ENCODE measurements at regions not wholly inside any gene's neighbourhood (a gene's known extent, or its start where the extent isn't known, plus 50 kb on each side); places are given as distances from the start of the nearest gene placed in this dataset.

GRCh38 chr13:47186471-47186870 lies 289.6 kb upstream of the HTR2A start:
- Histone ChIP-seq H4K20me1 (ENCODE audit: insufficient read depth, low read length) (no peaks in the 10 kb centered on the region), H3K27me3 (ENCODE audit: insufficient read depth, low read length) (no peaks in the 10 kb centered on the region), H3K79me2 (ENCODE audit: insufficient read depth, low read length) (no peaks in the 10 kb centered on the region), H2AFZ (ENCODE audit: low read depth, low read length) (no peak overlapping the region), H3K9me3 (ENCODE audit: insufficient read depth, low read depth, low read length) (no peaks in the 10 kb centered on the region), H3K36me3 (ENCODE audit: insufficient read depth, low read length) (no peaks in the 10 kb centered on the region), H3K4me2 (ENCODE audit: low read length) (no peak overlapping the region), H3K27ac (ENCODE audit: low read depth, low read length) (no peak overlapping the region), H3K4me3 (ENCODE audit: insufficient read depth, low read depth, low read length) (no peak overlapping the region), H3K4me1 (ENCODE audit: insufficient read depth, low read length) (no peaks in the 10 kb centered on the region), H3K9ac (ENCODE audit: low read length) (no peak overlapping the region)
- Mint-ChIP-seq H3K9me3 (ENCODE audit: unreplicated experiment) (no peaks in the 10 kb centered on the region), H3K4me3 (ENCODE audit: unreplicated experiment) (no peak overlapping the region), H3K4me1 (ENCODE audit: low read depth, unreplicated experiment) (peaks cover 17% of the 10 kb centered on the region), H3K36me3 (ENCODE audit: low read depth, unreplicated experiment) (no peaks in the 10 kb centered on the region), H3K27me3 (ENCODE audit: low read depth, unreplicated experiment) (no peaks in the 10 kb centered on the region), H3K27ac (ENCODE audit: unreplicated experiment) (no peak overlapping the region)
- no peak for DNase-seq (ENCODE audit: low read depth)
- no peak for TF ChIP-seq EZH2 (IDR thresholded peaks at IDR 0.05; ENCODE audit: insufficient read depth, low read length)
- TF ChIP-seq CTCF (IDR thresholded peaks at IDR 0.05; ENCODE audit: insufficient read depth, low read depth, low read length), result no peak
- FAIRE-seq, result no peak

GRCh38 chr13:47184321-47184720 lies 287.5 kb upstream of the HTR2A start:
- no peaks in the 10 kb centered on the region for H3K27me3 Mint-ChIP-seq (ENCODE audit: low read depth, unreplicated experiment)
- DNase-seq (ENCODE audit: low read depth) (peak; percentile 27), FAIRE-seq (no peak)
- H3K4me3 ChIP-seq (ENCODE audit: insufficient read depth, low read depth, low read length), result no peak overlapping the region
- H3K4me2 ChIP-seq (ENCODE audit: low read length), result peak overlapping the region; percentile 0
- no peaks in the 10 kb centered on the region for H3K9me3 ChIP-seq (ENCODE audit: insufficient read depth, low read depth, low read length)
- no peak overlapping the region for H3K27ac ChIP-seq (ENCODE audit: low read depth, low read length)
- no peak overlapping the region for H3K9ac ChIP-seq (ENCODE audit: low read length)
- H3K27ac Mint-ChIP-seq (ENCODE audit: unreplicated experiment), result no peak overlapping the region
- no peaks in the 10 kb centered on the region for H3K4me1 ChIP-seq (ENCODE audit: insufficient read depth, low read length)
- H3K4me3 Mint-ChIP-seq (ENCODE audit: unreplicated experiment), result no peak overlapping the region
- H4K20me1 ChIP-seq (ENCODE audit: insufficient read depth, low read length), result no peaks in the 10 kb centered on the region
- no peak overlapping the region for H2AFZ ChIP-seq (ENCODE audit: low read depth, low read length)
- H3K36me3 ChIP-seq (ENCODE audit: insufficient read depth, low read length), result no peaks in the 10 kb centered on the region
- peaks cover under 1% of the 10 kb centered on the region for H3K9me3 Mint-ChIP-seq (ENCODE audit: unreplicated experiment)
- peaks cover 17% of the 10 kb centered on the region for H3K4me1 Mint-ChIP-seq (ENCODE audit: low read depth, unreplicated experiment)
- TF ChIP-seq EZH2 (IDR thresholded peaks at IDR 0.05; ENCODE audit: insufficient read depth, low read length), result no peak
- TF ChIP-seq CTCF (IDR thresholded peaks at IDR 0.05; ENCODE audit: insufficient read depth, low read depth, low read length), result no peak
- H3K27me3 ChIP-seq (ENCODE audit: insufficient read depth, low read length), result no peaks in the 10 kb centered on the region
- no peaks in the 10 kb centered on the region for H3K36me3 Mint-ChIP-seq (ENCODE audit: low read depth, unreplicated experiment)
- no peaks in the 10 kb centered on the region for H3K79me2 ChIP-seq (ENCODE audit: insufficient read depth, low read length)

- Histone ChIP-seq H2AFZ (ENCODE audit: low read depth, low read length) (no peak overlapping the region), H3K36me3 (ENCODE audit: insufficient read depth, low read length) (no peaks in the 10 kb centered on the region), H3K79me2 (ENCODE audit: insufficient read depth, low read length) (no peaks in the 10 kb centered on the region), H3K4me2 (ENCODE audit: low read length) (no peak overlapping the region), H4K20me1 (ENCODE audit: insufficient read depth, low read length) (no peaks in the 10 kb centered on the region), H3K9ac (ENCODE audit: low read length) (no peak overlapping the region), H3K27ac (ENCODE audit: low read depth, low read length) (no peak overlapping the region), H3K9me3 (ENCODE audit: insufficient read depth, low read depth, low read length) (no peaks in the 10 kb centered on the region), H3K27me3 (ENCODE audit: insufficient read depth, low read length) (no peaks in the 10 kb centered on the region), H3K4me1 (ENCODE audit: insufficient read depth, low read length) (peaks cover 10% of the 10 kb centered on the region), H3K4me3 (ENCODE audit: insufficient read depth, low read depth, low read length) (no peak overlapping the region)
- Mint-ChIP-seq H3K27ac (ENCODE audit: unreplicated experiment) (no peak overlapping the region), H3K4me3 (ENCODE audit: unreplicated experiment) (no peak overlapping the region), H3K27me3 (ENCODE audit: low read depth, unreplicated experiment) (no peaks in the 10 kb centered on the region), H3K4me1 (ENCODE audit: low read depth, unreplicated experiment) (peaks cover 22% of the 10 kb centered on the region), H3K9me3 (ENCODE audit: unreplicated experiment) (peaks cover 2% of the 10 kb centered on the region), H3K36me3 (ENCODE audit: low read depth, unreplicated experiment) (no peaks in the 10 kb centered on the region)
- TF ChIP-seq CTCF (IDR thresholded peaks at IDR 0.05; ENCODE audit: insufficient read depth, low read depth, low read length) (no peak), EZH2 (IDR thresholded peaks at IDR 0.05; ENCODE audit: insufficient read depth, low read length) (no peak)
- no peak for FAIRE-seq
- DNase-seq (ENCODE audit: low read depth), result no peak
Observed at GRCh38 chr13:47179321-47179720, 282.5 kb upstream of the HTR2A start.

All from astrocyte (in vitro differentiated cells and primary cell).